ENCODE measurements at regions not wholly inside any gene's neighbourhood (a gene's known extent, or its start where the extent isn't known, plus 50 kb on each side); places are given as distances from the start of the nearest gene placed in this dataset.

DNA sequence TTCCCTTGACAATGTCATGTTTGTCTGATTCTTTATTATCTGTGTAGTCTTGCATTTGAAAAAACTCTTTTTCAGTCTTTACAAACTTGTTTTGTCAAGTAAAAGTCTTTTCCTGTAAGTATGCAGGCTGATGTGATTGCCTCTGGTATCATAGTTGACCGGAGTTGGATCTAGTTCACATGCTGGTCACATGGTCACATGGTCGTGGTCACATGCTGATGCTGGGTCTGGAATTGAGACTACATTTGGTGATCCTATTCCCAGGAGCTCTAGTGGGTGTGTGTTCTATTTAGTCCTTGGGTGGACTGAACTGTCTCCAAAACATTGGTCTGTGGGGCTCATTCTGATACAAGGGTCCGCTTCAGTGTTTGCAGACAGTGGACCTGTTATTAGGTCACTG, 1798.8 kb upstream of the PRR20A start:
- no peak for TF ChIP-seq EP300 (IDR thresholded peaks at IDR 0.05)
- TF ChIP-seq, protein P1, sequence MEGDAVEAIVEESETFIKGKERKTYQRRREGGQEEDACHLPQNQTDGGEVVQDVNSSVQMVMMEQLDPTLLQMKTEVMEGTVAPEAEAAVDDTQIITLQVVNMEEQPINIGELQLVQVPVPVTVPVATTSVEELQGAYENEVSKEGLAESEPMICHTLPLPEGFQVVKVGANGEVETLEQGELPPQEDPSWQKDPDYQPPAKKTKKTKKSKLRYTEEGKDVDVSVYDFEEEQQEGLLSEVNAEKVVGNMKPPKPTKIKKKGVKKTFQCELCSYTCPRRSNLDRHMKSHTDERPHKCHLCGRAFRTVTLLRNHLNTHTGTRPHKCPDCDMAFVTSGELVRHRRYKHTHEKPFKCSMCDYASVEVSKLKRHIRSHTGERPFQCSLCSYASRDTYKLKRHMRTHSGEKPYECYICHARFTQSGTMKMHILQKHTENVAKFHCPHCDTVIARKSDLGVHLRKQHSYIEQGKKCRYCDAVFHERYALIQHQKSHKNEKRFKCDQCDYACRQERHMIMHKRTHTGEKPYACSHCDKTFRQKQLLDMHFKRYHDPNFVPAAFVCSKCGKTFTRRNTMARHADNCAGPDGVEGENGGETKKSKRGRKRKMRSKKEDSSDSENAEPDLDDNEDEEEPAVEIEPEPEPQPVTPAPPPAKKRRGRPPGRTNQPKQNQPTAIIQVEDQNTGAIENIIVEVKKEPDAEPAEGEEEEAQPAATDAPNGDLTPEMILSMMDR (IDR thresholded peaks at IDR 0.05): no peak
- TF ChIP-seq POLR2A (IDR thresholded peaks at IDR 0.05): no peak
- TF ChIP-seq POLR2AphosphoS5 (IDR thresholded peaks at IDR 0.05): no peak

Measured in suprapubic skin (tissue), 4 donors.